ENCODE measurements at regions not wholly inside any gene's neighbourhood (a gene's known extent, or its start where the extent isn't known, plus 50 kb on each side); places are given as distances from the start of the nearest gene placed in this dataset.

- Histone ChIP-seq H3K27ac (no peak overlapping the region), H3K27me3 (ENCODE audit: insufficient read depth in 3 of 3, low read length in 2 of 3) (no peaks in the 10 kb centered on the region), H3K9me3 (no peaks in the 10 kb centered on the region), H3K36me3 (ENCODE audit: insufficient read depth in 1 of 2, low read depth in 1 of 2) (no peaks in the 10 kb centered on the region), H3K4me3 (no peak overlapping the region), H3K4me1 (no peaks in the 10 kb centered on the region)
- intact Hi-C loops (cut with DNase I) = no loop called here
- 10 to 13% (median 12%) methylated on average over 1 of the region's 1 CpG for WGBS, 3 donors
- no peak for TF ChIP-seq CTCF (IDR thresholded peaks at IDR 0.05)
- ATAC-seq (no peak), DNase-seq (no peak)
These were observed 104.8 kb downstream of the GASK1B start for GRCh38 chr4:158068068-158068467.

- Histone ChIP-seq H3K9me3 (no peaks in the 10 kb centered on the region), H3K36me3 (ENCODE audit: insufficient read depth in 1 of 2, low read depth in 1 of 2) (no peaks in the 10 kb centered on the region), H3K27me3 (ENCODE audit: insufficient read depth in 3 of 3, low read length in 2 of 3) (no peaks in the 10 kb centered on the region), H3K27ac (no peak overlapping the region), H3K4me3 (no peak overlapping the region), H3K4me1 (no peaks in the 10 kb centered on the region)
- no peak for ATAC-seq
- intact Hi-C loops (cut with DNase I) = no loop called here
- TF ChIP-seq CTCF (IDR thresholded peaks at IDR 0.05) = no peak
- 55 to 79% (median 57%) methylated on average over 2 of the region's 2 CpGs for WGBS, 3 donors
- DNase-seq = no peak
These were observed 105.2 kb downstream of the GASK1B start for GRCh38 chr4:158067646-158068045.

GRCh38 chr4:158065603-158066002 lies 107.2 kb downstream of the GASK1B start:
- 62 to 92% (median 67%) methylated on average over 1 of the region's 1 CpG for WGBS, 3 donors
- no peaks in the 10 kb centered on the region for H3K36me3 ChIP-seq (ENCODE audit: insufficient read depth in 1 of 2, low read depth in 1 of 2)
- no peak overlapping the region for H3K4me3 ChIP-seq
- intact Hi-C loops (cut with DNase I) = no loop called here
- no peaks in the 10 kb centered on the region for H3K27me3 ChIP-seq (ENCODE audit: insufficient read depth in 3 of 3, low read length in 2 of 3)
- no peak overlapping the region for H3K27ac ChIP-seq
- TF ChIP-seq CTCF (IDR thresholded peaks at IDR 0.05) = no peak
- no peak for ATAC-seq
- DNase-seq = no peak
- H3K4me1 ChIP-seq = no peaks in the 10 kb centered on the region
- H3K9me3 ChIP-seq = no peaks in the 10 kb centered on the region

GRCh38 chr4:158065176-158065575 lies 107.6 kb downstream of the GASK1B start:
- WGBS, 3 donors = 59 to 74% (median 63%) methylated on average over 3 of the region's 3 CpGs
- H3K36me3 ChIP-seq (ENCODE audit: insufficient read depth in 1 of 2, low read depth in 1 of 2) = no peaks in the 10 kb centered on the region
- intact Hi-C loops (cut with DNase I) = no loop called here

More at GRCh38 chr4:158065176-158065575, 107.6 kb downstream of the GASK1B start:
- Histone ChIP-seq H3K4me1 (no peaks in the 10 kb centered on the region), H3K9me3 (no peaks in the 10 kb centered on the region), H3K27me3 (ENCODE audit: insufficient read depth in 3 of 3, low read length in 2 of 3) (no peaks in the 10 kb centered on the region), H3K4me3 (no peak overlapping the region), H3K27ac (no peak overlapping the region)
- DNase-seq = no peak
- ATAC-seq = no peak
- TF ChIP-seq CTCF (IDR thresholded peaks at IDR 0.05) = no peak

All from psoas muscle (tissue), 7 donors.